Left lung (tissue), 4 donors: ENCODE measurements at regions not wholly inside any gene's neighbourhood (a gene's known extent, or its start where the extent isn't known, plus 50 kb on each side); places are given as distances from the start of the nearest gene placed in this dataset.

Experiments used
- ATAC-seq: fragments of 200-7000 bp; cut with Tn5 transposase; one replicate; pipeline ENCODE4 v1.9.1; 2020; ENCODE audit warnings: moderate library complexity
- DNase-seq, 4 donors: peaks; one replicate each; pipeline ENCODE4 v3.0.0-alpha.2; 2013 to 2020
- H3K27ac ChIP-seq, 2 donors: fragments of 200-600 bp; sonication (generic) in 1 of 2; one replicate each; pipeline versions ENCODE4 v1.5.0 to v1.8.0; 2020 to 2021
- H3K27me3 ChIP-seq, 2 donors: fragments of 200-600 bp; sonication (generic) in 1 of 2; one replicate each; pipeline versions ENCODE4 v1.5.0 to v1.8.0; 2020 to 2021
- H3K36me3 ChIP-seq, 2 donors: fragments of 200-600 bp; sonication (generic) in 1 of 2; one replicate each; pipeline versions ENCODE4 v1.5.0 to v1.8.0; 2020 to 2021
- H3K4me1 ChIP-seq, 2 donors: fragments of 200-600 bp; one replicate each; pipeline ENCODE4 v1.8.0; 2021
- H3K4me3 ChIP-seq, 2 donors: fragments of 200-600 bp; sonication (generic) in 1 of 2; one replicate each; pipeline versions ENCODE4 v1.5.0 to v1.8.0; 2020 to 2021; ENCODE audit warnings: mild to moderate bottlenecking in 1 of 2
- H3K9me3 ChIP-seq, 2 donors: fragments of 200-600 bp; sonication (generic) in 1 of 2; one replicate each; pipeline versions ENCODE4 v1.5.0 to v1.8.0; 2020 to 2021
- intact Hi-C, 2 donors: fragments of 100-400 bp; cut with DNase I; formaldehyde crosslinking; loops; one replicate each; pipeline versions ENCODE4 v1.11.2 to v1.14.2; 2022
- TF ChIP-seq, protein P1 (sequence below), 2 donors: fragments of 200-600 bp; sonication (generic) in 1 of 2; IDR thresholded peaks; one replicate each; pipeline versions ENCODE4 v1.5.0 to v1.8.0; 2021; ENCODE audit warnings: antibody characterized with exemption in 2 of 2
- donor health status: DM: no; HTN: yes; CAD: no.
- donor health status: DM: no; HTN: no; CAD: no.

DNA sequence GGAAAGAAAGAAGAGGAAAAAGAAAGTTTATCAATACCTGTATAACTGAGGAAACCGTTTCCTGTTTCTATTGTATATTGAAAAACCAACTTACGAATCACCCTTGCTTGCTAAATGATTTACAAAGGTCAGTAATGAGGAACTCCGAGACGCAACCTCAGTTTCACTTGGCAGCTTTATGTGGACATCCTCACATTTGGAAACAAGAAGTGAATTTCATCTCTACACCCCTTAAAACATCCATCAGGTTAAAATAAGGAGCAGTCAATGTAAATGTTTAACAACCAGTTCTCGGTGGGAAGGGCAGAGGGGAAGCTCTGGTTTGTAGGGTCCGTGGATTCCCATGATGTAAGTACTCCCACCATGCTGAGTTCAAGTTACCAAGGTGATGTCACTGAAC lies 481.7 kb upstream of the RUNX1 start:
- H3K4me1 ChIP-seq: peaks cover 0 to 27% of the 10 kb centered on the region in 2 donors
- H3K36me3 ChIP-seq: no peaks in the 10 kb centered on the region
- no peak for DNase-seq
- H3K4me3 ChIP-seq: no peak overlapping the region
- H3K9me3 ChIP-seq: peaks cover 0 to 5% of the 10 kb centered on the region in 2 donors
- ATAC-seq: no peak
- H3K27ac ChIP-seq: peak overlapping the region in 1 of 2 donors; percentile 88
- intact Hi-C loops: no loop called here
- no peaks in the 10 kb centered on the region for H3K27me3 ChIP-seq
- TF ChIP-seq, protein P1, sequence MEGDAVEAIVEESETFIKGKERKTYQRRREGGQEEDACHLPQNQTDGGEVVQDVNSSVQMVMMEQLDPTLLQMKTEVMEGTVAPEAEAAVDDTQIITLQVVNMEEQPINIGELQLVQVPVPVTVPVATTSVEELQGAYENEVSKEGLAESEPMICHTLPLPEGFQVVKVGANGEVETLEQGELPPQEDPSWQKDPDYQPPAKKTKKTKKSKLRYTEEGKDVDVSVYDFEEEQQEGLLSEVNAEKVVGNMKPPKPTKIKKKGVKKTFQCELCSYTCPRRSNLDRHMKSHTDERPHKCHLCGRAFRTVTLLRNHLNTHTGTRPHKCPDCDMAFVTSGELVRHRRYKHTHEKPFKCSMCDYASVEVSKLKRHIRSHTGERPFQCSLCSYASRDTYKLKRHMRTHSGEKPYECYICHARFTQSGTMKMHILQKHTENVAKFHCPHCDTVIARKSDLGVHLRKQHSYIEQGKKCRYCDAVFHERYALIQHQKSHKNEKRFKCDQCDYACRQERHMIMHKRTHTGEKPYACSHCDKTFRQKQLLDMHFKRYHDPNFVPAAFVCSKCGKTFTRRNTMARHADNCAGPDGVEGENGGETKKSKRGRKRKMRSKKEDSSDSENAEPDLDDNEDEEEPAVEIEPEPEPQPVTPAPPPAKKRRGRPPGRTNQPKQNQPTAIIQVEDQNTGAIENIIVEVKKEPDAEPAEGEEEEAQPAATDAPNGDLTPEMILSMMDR (IDR thresholded peaks at IDR 0.05): no peak

DNA sequence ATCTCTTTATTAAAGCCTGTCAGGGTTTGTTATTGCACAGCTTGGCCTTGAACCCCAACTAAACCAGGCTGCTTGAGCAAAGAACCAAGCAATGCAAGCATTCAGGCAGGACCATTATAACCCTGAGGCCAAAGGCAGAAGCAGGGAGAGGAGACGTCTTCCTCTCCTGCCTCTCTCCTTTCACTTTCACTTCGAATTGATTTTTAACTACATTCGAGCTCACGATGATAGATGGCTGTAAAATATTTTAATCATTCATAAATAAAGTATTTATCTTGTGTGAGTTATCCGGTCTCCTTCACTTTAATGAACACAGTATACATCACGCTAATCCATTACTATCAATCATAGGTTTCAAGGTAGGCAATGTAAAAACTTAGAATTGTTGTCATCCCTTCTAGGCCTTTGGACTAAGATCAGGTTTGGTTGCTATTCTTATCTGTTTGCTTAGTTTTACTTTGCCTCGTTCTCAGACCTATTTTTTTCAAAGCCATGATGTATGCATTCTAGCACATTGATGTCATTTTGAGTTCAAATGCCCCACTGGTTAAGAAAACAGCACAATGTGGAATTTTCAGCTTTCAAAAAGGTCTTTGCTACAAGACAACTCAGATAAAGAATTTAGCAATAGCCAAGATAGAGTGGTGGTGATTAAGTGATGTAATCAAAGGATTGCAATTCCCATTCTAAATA lies 480.2 kb upstream of the RUNX1 start:
- H3K4me3 ChIP-seq: peak overlapping the region; percentile 6 to 38
- ATAC-seq: peak; percentile 66
- intact Hi-C loops: no loop called here

DNA sequence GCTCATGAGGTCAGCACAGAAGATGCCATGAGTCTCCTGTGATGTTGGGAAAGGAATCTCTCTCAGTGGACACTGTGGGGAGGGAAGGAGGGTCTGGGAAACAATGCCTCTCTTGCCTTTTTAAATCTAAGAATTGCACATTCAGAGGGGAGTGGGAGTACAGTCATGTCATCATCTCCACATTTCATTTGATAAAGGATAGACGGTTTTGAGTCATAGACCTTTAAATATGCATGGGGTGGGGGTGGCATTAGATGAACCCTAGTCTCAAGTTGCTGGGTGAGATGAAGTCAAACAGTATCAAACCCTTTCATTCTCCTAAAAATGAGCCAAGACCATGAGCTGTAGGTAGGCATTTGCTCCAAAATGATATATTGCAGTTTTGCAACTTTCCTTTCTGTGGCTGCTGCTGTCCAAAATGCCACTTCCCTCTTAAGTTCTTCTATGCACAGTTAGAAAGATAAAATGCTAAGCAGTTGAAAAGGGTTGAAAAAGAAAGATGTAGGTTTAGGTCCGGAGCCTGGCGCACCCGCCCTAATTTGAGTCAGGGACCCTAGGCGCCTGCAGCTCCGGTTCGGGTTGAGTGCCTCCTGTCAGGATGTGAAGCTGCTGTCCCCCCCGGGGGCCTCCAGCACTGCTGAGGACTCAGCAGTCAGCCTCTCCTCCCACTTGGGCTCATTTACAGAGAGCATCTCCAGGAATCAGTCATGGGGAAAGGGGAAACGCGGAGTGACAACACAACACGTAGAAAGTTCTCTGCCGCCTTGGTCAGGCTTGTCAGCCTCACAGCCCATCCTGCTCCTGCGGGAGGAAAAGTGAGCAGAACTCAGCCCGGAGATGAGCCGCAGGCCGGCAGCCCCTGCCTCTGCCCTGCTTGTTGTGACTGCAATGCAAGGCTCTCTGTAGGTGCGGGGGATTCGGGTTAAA lies 479.3 kb upstream of the RUNX1 start:
- intact Hi-C loops: no loop called here
- Histone ChIP-seq H3K27me3 (no peaks in the 10 kb centered on the region), H3K36me3 (no peaks in the 10 kb centered on the region), H3K4me1 (peaks cover 0 to 34% of the 10 kb centered on the region in 2 donors), H3K9me3 (no peaks in the 10 kb centered on the region), H3K4me3 (peak overlapping the region; percentile 6 to 38), H3K27ac (peak overlapping the region; percentile 54 to 88)
- TF ChIP-seq, protein P1 (IDR thresholded peaks at IDR 0.05): no peak
- peak; percentile 58 for ATAC-seq
- DNase-seq: peak in 2 of 4 donors; percentile 41 to 77

More for the DNA sequence above, 480.2 kb upstream of the RUNX1 start:
- TF ChIP-seq, protein P1 (IDR thresholded peaks at IDR 0.05): no peak
- H3K36me3 ChIP-seq: no peaks in the 10 kb centered on the region
- H3K27me3 ChIP-seq: no peaks in the 10 kb centered on the region
- peak overlapping the region; percentile 54 to 88 for H3K27ac ChIP-seq
- no peaks in the 10 kb centered on the region for H3K9me3 ChIP-seq
- peaks cover 0 to 34% of the 10 kb centered on the region in 2 donors for H3K4me1 ChIP-seq
- DNase-seq: no peak

DNA sequence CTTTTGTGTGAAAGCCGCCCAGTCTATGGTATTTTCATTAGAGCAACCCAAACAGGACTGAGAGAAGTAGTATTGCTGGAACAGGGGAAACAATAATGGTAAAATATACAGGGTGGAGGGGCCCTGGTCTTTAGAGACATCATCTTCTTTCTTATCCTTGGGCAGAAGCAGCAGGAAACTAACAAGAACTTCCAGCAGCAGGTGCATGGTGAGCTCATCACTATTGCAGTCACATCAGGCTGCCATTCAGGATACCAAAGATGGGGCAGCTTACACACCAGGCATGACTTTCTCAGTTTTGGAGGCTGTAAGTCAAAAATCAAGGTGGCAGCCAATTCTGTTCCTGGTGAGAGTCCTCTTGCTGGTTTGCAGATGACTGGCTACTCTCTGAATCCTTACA lies 478.3 kb upstream of the RUNX1 start:
- H3K4me3 ChIP-seq: no peak overlapping the region
- H3K27ac ChIP-seq: no peak overlapping the region
- TF ChIP-seq, protein P1 (IDR thresholded peaks at IDR 0.05): no peak
- H3K9me3 ChIP-seq: no peaks in the 10 kb centered on the region
- ATAC-seq: no peak
- intact Hi-C loops: no loop called here
- DNase-seq: no peak
- H3K36me3 ChIP-seq: no peaks in the 10 kb centered on the region
- H3K27me3 ChIP-seq: no peaks in the 10 kb centered on the region
- H3K4me1 ChIP-seq: peaks cover 0 to 34% of the 10 kb centered on the region in 2 donors

DNA sequence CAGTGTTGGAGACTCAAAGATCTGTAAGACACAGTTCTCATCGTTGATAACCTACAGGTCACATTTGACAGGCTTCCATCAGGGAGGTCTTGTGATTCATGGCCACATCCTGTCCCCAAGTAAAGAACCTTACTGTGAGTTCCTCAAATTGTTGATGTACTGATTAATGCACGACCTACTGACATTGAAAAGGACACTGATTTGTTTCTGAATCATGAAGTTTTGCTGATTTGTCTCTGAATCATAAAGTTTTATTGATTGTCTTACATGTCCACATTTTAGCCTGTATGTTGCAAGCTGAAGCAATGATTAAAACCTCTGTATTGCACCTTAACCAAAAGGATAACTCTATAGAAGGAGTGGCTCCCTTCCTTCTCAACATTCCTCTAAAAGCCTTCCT lies 476.3 kb upstream of the RUNX1 start:
- DNase-seq: no peak
- Histone ChIP-seq H3K27me3 (no peaks in the 10 kb centered on the region), H3K36me3 (no peaks in the 10 kb centered on the region), H3K9me3 (no peaks in the 10 kb centered on the region), H3K27ac (no peak overlapping the region), H3K4me3 (no peak overlapping the region), H3K4me1 (peaks cover 0 to 33% of the 10 kb centered on the region in 2 donors)
- intact Hi-C loops: no loop called here
- ATAC-seq: no peak
- TF ChIP-seq, protein P1 (IDR thresholded peaks at IDR 0.05): no peak
